Cerebellar nuclear complex (tissue), 1 donor: ENCODE measurements at regions not wholly inside any gene's neighbourhood (a gene's known extent, or its start where the extent isn't known, plus 50 kb on each side); places are given as distances from the start of the nearest gene placed in this dataset.

Source experiments
- DNase-seq, 2 experiments: peaks; one replicate each; lab custom pipeline; 2025; lab: John Stamatoyannopoulos, UW

GRCh38 chr6:91387290-91388059 lies 800.6 kb upstream of the MAP3K7 start:
- no peak for DNase-seq

GRCh38 chr6:91386204-91386603 lies 799.3 kb upstream of the MAP3K7 start:
- no peak for DNase-seq

GRCh38 chr6:91383207-91383606 lies 796.3 kb upstream of the MAP3K7 start:
- DNase-seq: no peak

- no peak for DNase-seq
Measured at GRCh38 chr6:91376686-91377085, 789.8 kb upstream of the MAP3K7 start.

- DNase-seq: no peak
Measured at GRCh38 chr6:91366781-91367180, 779.9 kb upstream of the MAP3K7 start.

- DNase-seq: no peak
Measured at GRCh38 chr6:91358986-91359385, 772.1 kb upstream of the MAP3K7 start.

- no peak for DNase-seq
Measured at GRCh38 chr6:91352878-91353277, 766.0 kb upstream of the MAP3K7 start.

GRCh38 chr6:91352321-91352720 lies 765.4 kb upstream of the MAP3K7 start:
- DNase-seq: no peak

- no peak for DNase-seq
Measured at GRCh38 chr6:91350146-91350908, 763.5 kb upstream of the MAP3K7 start.

GRCh38 chr6:91341473-91341872 lies 754.6 kb upstream of the MAP3K7 start:
- DNase-seq: no peak

- no peak for DNase-seq
Measured at GRCh38 chr6:91340896-91341395, 754.1 kb upstream of the MAP3K7 start.

GRCh38 chr6:91337967-91338366 lies 751.1 kb upstream of the MAP3K7 start:
- no peak for DNase-seq

- DNase-seq: no peak
Measured at GRCh38 chr6:91330896-91331295, 744.0 kb upstream of the MAP3K7 start.

GRCh38 chr6:91328241-91328640 lies 741.4 kb upstream of the MAP3K7 start:
- DNase-seq: no peak

GRCh38 chr6:91324711-91325110 lies 737.8 kb upstream of the MAP3K7 start:
- DNase-seq: no peak

GRCh38 chr6:91317984-91318383 lies 731.1 kb upstream of the MAP3K7 start:
- no peak for DNase-seq

GRCh38 chr6:91317247-91317835 lies 730.5 kb upstream of the MAP3K7 start:
- DNase-seq: no peak

GRCh38 chr6:91310178-91310577 lies 723.3 kb upstream of the MAP3K7 start:
- no peak for DNase-seq

- no peak for DNase-seq
Measured at GRCh38 chr6:91305755-91306154, 718.9 kb upstream of the MAP3K7 start.

- DNase-seq: no peak
Measured at GRCh38 chr6:91304521-91304920, 717.6 kb upstream of the MAP3K7 start.

- no peak for DNase-seq
Measured at GRCh38 chr6:91303326-91303725, 716.5 kb upstream of the MAP3K7 start.

GRCh38 chr6:91299544-91300491 lies 712.9 kb upstream of the MAP3K7 start:
- DNase-seq: no peak
